HG02571 (cell line): ENCODE measurements at regions not wholly inside any gene's neighbourhood (a gene's known extent, or its start where the extent isn't known, plus 50 kb on each side); places are given as distances from the start of the nearest gene placed in this dataset.

Source experiments
- ATAC-seq: cut with Tn5 transposase; IDR thresholded peaks from one replicate; pipeline ENCODE4 v1.9.1; 2021; ENCODE audit warnings: mild to moderate bottlenecking, moderate library complexity; ENCODE audit not compliant: unreplicated experiment

- ATAC-seq = no peak
Observed at GRCh38 chr3:147046916-147047315, 359.4 kb downstream of the ZIC4 start.

- ATAC-seq = no peak
Observed at GRCh38 chr3:147038481-147038880, 367.9 kb downstream of the ZIC4 start.

GRCh38 chr3:147034359-147034758 is 372.0 kb downstream of the ZIC4 start:
- no peak for ATAC-seq

GRCh38 chr3:147030274-147030673 is 376.1 kb downstream of the ZIC4 start:
- no peak for ATAC-seq

GRCh38 chr3:147015334-147015733 is 391.0 kb downstream of the ZIC4 start:
- no peak for ATAC-seq

GRCh38 chr3:147008886-147009285 is 397.5 kb downstream of the ZIC4 start:
- no peak for ATAC-seq

GRCh38 chr3:147008458-147008857 is 397.9 kb downstream of the ZIC4 start:
- ATAC-seq = no peak

GRCh38 chr3:147007736-147008245 is 398.6 kb downstream of the ZIC4 start:
- ATAC-seq = no peak

GRCh38 chr3:147002721-147003120 is 397.6 kb upstream of the PLSCR5 start:
- ATAC-seq = no peak

GRCh38 chr3:147000274-147000673 is 395.1 kb upstream of the PLSCR5 start:
- no peak for ATAC-seq

- no peak for ATAC-seq
Observed at GRCh38 chr3:146991907-146992306, 386.8 kb upstream of the PLSCR5 start.

GRCh38 chr3:146975476-146975875 is 370.3 kb upstream of the PLSCR5 start:
- no peak for ATAC-seq

- ATAC-seq = no peak
Observed at GRCh38 chr3:146975032-146975431, 369.9 kb upstream of the PLSCR5 start.

GRCh38 chr3:146974001-146974400 is 368.9 kb upstream of the PLSCR5 start:
- no peak for ATAC-seq

- no peak for ATAC-seq
Observed at GRCh38 chr3:146972726-146973125, 367.6 kb upstream of the PLSCR5 start.

GRCh38 chr3:146970236-146970635 is 365.1 kb upstream of the PLSCR5 start:
- no peak for ATAC-seq

- no peak for ATAC-seq
Observed at GRCh38 chr3:146969356-146969755, 364.2 kb upstream of the PLSCR5 start.

GRCh38 chr3:146968204-146968651 is 363.1 kb upstream of the PLSCR5 start:
- no peak for ATAC-seq

GRCh38 chr3:146967783-146968182 is 362.6 kb upstream of the PLSCR5 start:
- no peak for ATAC-seq

GRCh38 chr3:146966124-146966523 is 361.0 kb upstream of the PLSCR5 start:
- ATAC-seq = no peak

GRCh38 chr3:146953511-146953981 is 348.4 kb upstream of the PLSCR5 start:
- ATAC-seq = no peak

- ATAC-seq = no peak
Observed at GRCh38 chr3:146948985-146949384, 343.8 kb upstream of the PLSCR5 start.

GRCh38 chr3:146948186-146948585 is 343.0 kb upstream of the PLSCR5 start:
- ATAC-seq = no peak
